Kidney (tissue), 13 donors: ENCODE measurements at regions not wholly inside any gene's neighbourhood (a gene's known extent, or its start where the extent isn't known, plus 50 kb on each side); places are given as distances from the start of the nearest gene placed in this dataset.

Experiments
- DNase-seq, 5 donors: peaks; one replicate each; pipeline ENCODE4 v3.0.0-alpha.2; 2013 to 2020
- FAIRE-seq: peaks from 2 replicates; lab custom pipeline; 2012; peaks lifted over from hg19 to GRCh38; lab: Jason Lieb, UNC
- H3K27ac ChIP-seq, 2 donors: one replicate each; pipeline ENCODE4 v1.7.0; 2013; ENCODE audit warnings: low read depth in 2 of 2, low read length in 2 of 2, inconsistent platforms in 1 of 2
- H3K27me3 ChIP-seq: one replicate; pipeline ENCODE4 v1.7.1; 2013; ENCODE audit warnings: low read length, inconsistent platforms; ENCODE audit not compliant: control insufficient read depth, insufficient read depth
- H3K36me3 ChIP-seq, 3 donors: one replicate each; pipeline versions ENCODE4 v1.7.0 to v1.7.1; 2013; ENCODE audit warnings: low read length in 3 of 3, control low read depth in 1 of 3, inconsistent platforms in 1 of 3; ENCODE audit not compliant: insufficient read depth in 3 of 3, control insufficient read depth in 2 of 3
- H3K4me1 ChIP-seq, 3 donors: one replicate each; pipeline versions ENCODE4 v1.7.0 to v1.7.1; 2013; ENCODE audit warnings: low read length in 3 of 3, inconsistent platforms in 1 of 3, low read depth in 1 of 3; ENCODE audit not compliant: control insufficient read depth in 2 of 3, insufficient read depth in 2 of 3
- H3K4me3 ChIP-seq, 3 donors: one replicate each; pipeline versions ENCODE4 v1.7.0 to v1.8.1; 2013; ENCODE audit warnings: low read length in 3 of 3, control low read depth in 1 of 3, inconsistent platforms in 1 of 3
- H3K9ac ChIP-seq, 3 donors: one replicate each; pipeline versions ENCODE4 v1.7.0 to v1.7.1; 2013; ENCODE audit warnings: low read length in 3 of 3, control low read depth in 1 of 3, inconsistent platforms in 1 of 3
- H3K9me3 ChIP-seq, 3 donors: one replicate each; pipeline versions ENCODE4 v1.7.0 to v1.7.1; 2013; ENCODE audit warnings: low read length in 3 of 3, control low read depth in 1 of 3, inconsistent platforms in 1 of 3; ENCODE audit not compliant: control insufficient read depth in 2 of 3, insufficient read depth in 1 of 3
- CTCF ChIP-seq: IDR thresholded peaks from 3 replicates; pipeline ENCODE4 v1.5.1; 2012; ENCODE audit warnings: mild to moderate bottlenecking, moderate library complexity, borderline replicate concordance; ENCODE audit not compliant: insufficient read depth; ENCODE audit errors: extremely low read depth
- intact Hi-C: fragments of 100-400 bp; cut with DNase I; formaldehyde crosslinking; loops from one replicate; pipeline ENCODE4 v1.11.1; 2022
- donor health status: control.
- donor health status: control.
- donor health status: control.
- donor health status: control.
- donor health status: control.
- donor health status: DM: yes; HTN: yes; CAD: no.
- donor health status: Normal renal cell carcinoma (clear cell type).

GRCh38 chr13:62234780-62235440, 819.3 kb upstream of the PCDH20 start:
- intact Hi-C loops, result no loop called here
- TF ChIP-seq CTCF, result no peak
- Histone ChIP-seq H3K36me3 (no peaks in the 10 kb centered on the region), H3K4me3 (no peak overlapping the region), H3K9me3 (no peaks in the 10 kb centered on the region), H3K27me3 (no peaks in the 10 kb centered on the region), H3K27ac (no peak overlapping the region), H3K4me1 (no peaks in the 10 kb centered on the region), H3K9ac (no peak overlapping the region)
- DNase-seq (no peak), FAIRE-seq (no peak)

- FAIRE-seq (no peak), DNase-seq (no peak)
- Histone ChIP-seq H3K27me3 (no peaks in the 10 kb centered on the region), H3K4me3 (no peak overlapping the region), H3K36me3 (no peaks in the 10 kb centered on the region), H3K4me1 (no peaks in the 10 kb centered on the region), H3K27ac (no peak overlapping the region), H3K9me3 (no peaks in the 10 kb centered on the region), H3K9ac (no peak overlapping the region)
- intact Hi-C loops, result no loop called here
- no peak for TF ChIP-seq CTCF
Observed at GRCh38 chr13:62210951-62211350, 795.3 kb upstream of the PCDH20 start.

- DNase-seq (no peak), FAIRE-seq (no peak)
- Histone ChIP-seq H3K9ac (no peak overlapping the region), H3K36me3 (no peaks in the 10 kb centered on the region), H3K27ac (no peak overlapping the region), H3K9me3 (no peaks in the 10 kb centered on the region), H3K4me3 (no peak overlapping the region), H3K27me3 (no peaks in the 10 kb centered on the region), H3K4me1 (no peaks in the 10 kb centered on the region)
- intact Hi-C loops, result no loop called here
- TF ChIP-seq CTCF, result no peak
Observed at GRCh38 chr13:62209529-62209928, 793.9 kb upstream of the PCDH20 start.

- Histone ChIP-seq H3K36me3 (no peaks in the 10 kb centered on the region), H3K9ac (no peak overlapping the region), H3K4me1 (no peaks in the 10 kb centered on the region), H3K9me3 (no peaks in the 10 kb centered on the region), H3K27me3 (no peaks in the 10 kb centered on the region), H3K4me3 (no peak overlapping the region), H3K27ac (no peak overlapping the region)
- FAIRE-seq (no peak), DNase-seq (no peak)
- TF ChIP-seq CTCF, result no peak
- intact Hi-C loops, result no loop called here
Observed at GRCh38 chr13:62207388-62207787, 791.7 kb upstream of the PCDH20 start.
